ENCODE measurements at regions not wholly inside any gene's neighbourhood (a gene's known extent, or its start where the extent isn't known, plus 50 kb on each side); places are given as distances from the start of the nearest gene placed in this dataset.
"Not testable (repeated sequence)": the region's sequence is repeated elsewhere in the genome, so short reads cannot be mapped to it uniquely, and the experiment has no call there.

GRCh38 chrX:78603908-78604307 is 55.2 kb downstream of the RTL3 start:
- no peak for DNase-seq

- no peak for DNase-seq
Observed at GRCh38 chrX:78595901-78596502, 63.1 kb downstream of the RTL3 start.

- no peak for DNase-seq
Observed at GRCh38 chrX:78593701-78594100, 65.4 kb downstream of the RTL3 start.

- DNase-seq = no peak
Observed at GRCh38 chrX:78592030-78592429, 67.1 kb downstream of the RTL3 start.

- no peak for DNase-seq
Observed at GRCh38 chrX:78574306-78574705, 84.8 kb downstream of the RTL3 start.

GRCh38 chrX:78573630-78574029 is 85.5 kb downstream of the RTL3 start:
- no peak for DNase-seq

GRCh38 chrX:78571849-78572248 is 87.3 kb downstream of the RTL3 start:
- DNase-seq = no peak

- DNase-seq = no peak
Observed at GRCh38 chrX:78555401-78555980, 103.6 kb downstream of the RTL3 start.

- DNase-seq = not testable (repeated sequence)
Observed at GRCh38 chrX:78552628-78553027, 106.5 kb downstream of the RTL3 start.

GRCh38 chrX:78548012-78548411 is 111.1 kb downstream of the RTL3 start:
- no peak for DNase-seq

- no peak for DNase-seq
Observed at GRCh38 chrX:78545233-78545632, 113.9 kb downstream of the RTL3 start.

- DNase-seq = no peak
Observed at GRCh38 chrX:78543281-78543680, 115.8 kb downstream of the RTL3 start.

- no peak for DNase-seq
Observed at GRCh38 chrX:78540171-78540570, 119.0 kb downstream of the RTL3 start.

- no peak for DNase-seq
Observed at GRCh38 chrX:78534221-78534620, 124.9 kb downstream of the RTL3 start.

- no peak for DNase-seq
Observed at GRCh38 chrX:78532363-78532762, 126.8 kb downstream of the RTL3 start.

- DNase-seq = no peak
Observed at GRCh38 chrX:78527818-78528217, 131.3 kb downstream of the RTL3 start.

- DNase-seq = no peak
Observed at GRCh38 chrX:78527263-78527662, 131.9 kb downstream of the RTL3 start.

GRCh38 chrX:78522601-78523000 is 136.5 kb downstream of the RTL3 start:
- no peak for DNase-seq

- peak; percentile 23 for DNase-seq
Observed at GRCh38 chrX:78517124-78517523, 142.0 kb downstream of the RTL3 start.

GRCh38 chrX:78514852-78515251 is 144.3 kb downstream of the RTL3 start:
- DNase-seq = no peak

GRCh38 chrX:78513971-78514738 is 145.0 kb downstream of the RTL3 start:
- no peak for DNase-seq

- DNase-seq = no peak
Observed at GRCh38 chrX:78506248-78506647, 152.9 kb downstream of the RTL3 start.

- no peak for DNase-seq
Observed at GRCh38 chrX:78496483-78496882, 162.6 kb downstream of the RTL3 start.

GRCh38 chrX:78493180-78493579 is 165.8 kb upstream of the CYSLTR1 start:
- no peak for DNase-seq
